ENCODE measurements at regions not wholly inside any gene's neighbourhood (a gene's known extent, or its start where the extent isn't known, plus 50 kb on each side); places are given as distances from the start of the nearest gene placed in this dataset.

DNA sequence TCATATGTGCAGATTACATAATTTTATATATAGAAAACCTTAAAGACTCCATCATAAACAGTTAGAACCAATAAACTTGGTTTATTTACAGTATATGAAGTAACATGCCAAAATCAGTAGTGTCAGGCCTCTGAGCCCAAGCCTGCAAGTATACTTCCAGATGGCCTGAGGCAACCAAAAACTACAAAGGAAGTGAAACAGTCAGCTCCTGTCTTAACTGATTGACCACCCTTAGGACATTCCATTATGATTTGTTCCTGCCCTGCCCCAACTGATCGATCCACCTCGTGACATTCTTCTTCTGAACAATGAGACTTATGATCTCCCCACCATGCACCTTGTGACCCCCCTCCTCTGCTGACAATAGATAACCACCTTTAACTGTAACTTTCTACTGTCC, 630.3 kb downstream of the AMY1C start:
- no peak overlapping the region for H3K4me3 ChIP-seq
- TF ChIP-seq, protein P1, sequence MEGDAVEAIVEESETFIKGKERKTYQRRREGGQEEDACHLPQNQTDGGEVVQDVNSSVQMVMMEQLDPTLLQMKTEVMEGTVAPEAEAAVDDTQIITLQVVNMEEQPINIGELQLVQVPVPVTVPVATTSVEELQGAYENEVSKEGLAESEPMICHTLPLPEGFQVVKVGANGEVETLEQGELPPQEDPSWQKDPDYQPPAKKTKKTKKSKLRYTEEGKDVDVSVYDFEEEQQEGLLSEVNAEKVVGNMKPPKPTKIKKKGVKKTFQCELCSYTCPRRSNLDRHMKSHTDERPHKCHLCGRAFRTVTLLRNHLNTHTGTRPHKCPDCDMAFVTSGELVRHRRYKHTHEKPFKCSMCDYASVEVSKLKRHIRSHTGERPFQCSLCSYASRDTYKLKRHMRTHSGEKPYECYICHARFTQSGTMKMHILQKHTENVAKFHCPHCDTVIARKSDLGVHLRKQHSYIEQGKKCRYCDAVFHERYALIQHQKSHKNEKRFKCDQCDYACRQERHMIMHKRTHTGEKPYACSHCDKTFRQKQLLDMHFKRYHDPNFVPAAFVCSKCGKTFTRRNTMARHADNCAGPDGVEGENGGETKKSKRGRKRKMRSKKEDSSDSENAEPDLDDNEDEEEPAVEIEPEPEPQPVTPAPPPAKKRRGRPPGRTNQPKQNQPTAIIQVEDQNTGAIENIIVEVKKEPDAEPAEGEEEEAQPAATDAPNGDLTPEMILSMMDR (IDR thresholded peaks at IDR 0.05), result no peak
- H3K27ac ChIP-seq, result no peak overlapping the region
- DNase-seq (ENCODE audit: low spot score), result no peak

DNA sequence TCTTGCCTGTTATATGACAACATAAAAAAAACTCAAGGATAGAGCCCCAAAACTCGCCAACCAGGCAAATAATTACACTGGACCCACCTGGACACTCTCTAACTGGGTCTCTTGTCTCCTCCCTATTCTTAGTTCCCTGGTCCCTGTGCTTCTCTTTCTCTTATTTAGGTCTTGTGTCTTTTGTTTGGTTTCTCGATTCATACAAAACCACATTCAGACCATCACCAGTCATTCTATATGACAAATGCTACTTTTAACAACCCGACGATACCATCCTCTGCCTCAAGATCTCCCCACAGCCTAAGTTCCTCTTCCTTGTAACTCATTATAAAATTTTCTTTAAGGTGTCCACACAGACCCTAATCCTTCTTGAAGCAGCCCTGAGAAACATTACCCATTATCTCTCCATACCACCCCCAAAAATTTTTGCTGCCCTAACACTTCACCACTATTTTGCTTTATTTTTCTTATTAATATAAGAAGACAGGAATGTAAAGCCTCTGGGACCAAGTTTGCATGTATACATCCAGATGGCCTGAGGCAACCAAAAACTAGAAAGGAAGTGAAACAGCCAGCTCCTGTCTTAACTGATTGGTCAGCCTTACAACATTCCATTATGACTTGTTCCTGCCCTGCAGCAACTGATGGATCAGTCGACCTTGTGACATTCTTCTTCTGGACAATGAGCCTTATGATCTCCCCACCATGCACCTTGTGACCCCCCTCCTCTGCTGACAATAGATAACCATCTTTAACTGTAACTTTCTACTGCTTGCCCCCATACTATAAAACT, 638.2 kb downstream of the AMY1C start:
- no peak overlapping the region for H3K4me3 ChIP-seq
- TF ChIP-seq, protein P1 (IDR thresholded peaks at IDR 0.05), result no peak
- H3K27ac ChIP-seq, result no peak overlapping the region
- no peak for DNase-seq (ENCODE audit: low spot score)

DNA sequence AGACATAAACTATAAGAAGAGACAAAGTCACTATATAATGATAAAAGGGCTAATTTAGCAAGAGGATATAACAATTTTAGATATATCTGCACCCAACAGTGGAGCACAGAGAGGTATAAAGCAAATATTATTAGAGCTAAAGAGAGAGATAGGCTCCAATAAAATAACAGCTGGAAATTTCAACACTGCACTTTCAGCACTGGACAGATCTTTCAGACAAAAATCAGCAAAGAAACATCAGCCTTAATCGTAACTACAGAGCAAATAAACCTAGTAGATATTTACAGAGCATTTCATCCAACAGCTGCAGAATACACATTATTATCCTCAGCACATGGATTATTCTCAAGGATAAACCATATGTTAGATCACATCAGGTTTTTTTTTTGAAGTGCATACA, 642.9 kb downstream of the AMY1C start:
- no peak overlapping the region for H3K27ac ChIP-seq
- TF ChIP-seq, protein P1 (IDR thresholded peaks at IDR 0.05), result no peak
- no peak overlapping the region for H3K4me3 ChIP-seq
- no peak for DNase-seq (ENCODE audit: low spot score)

DNA sequence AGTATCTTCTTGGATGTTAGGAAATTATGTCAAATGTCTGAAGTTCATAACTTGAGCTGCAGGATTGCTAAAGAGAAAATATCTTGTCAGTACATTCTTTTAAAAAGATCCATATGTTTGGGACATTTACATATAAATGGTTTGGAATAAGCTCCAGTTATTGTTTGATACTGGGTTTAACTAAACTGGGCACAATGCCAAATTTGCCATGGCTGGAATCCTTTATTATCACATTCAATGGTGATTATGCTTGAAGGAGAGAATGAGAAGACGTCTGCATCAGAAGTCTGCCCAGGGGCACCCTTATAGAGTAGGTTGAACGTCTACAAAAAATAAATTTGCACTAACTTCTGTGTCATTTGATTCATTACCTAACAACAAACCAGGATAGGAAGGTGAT, 652.5 kb downstream of the AMY1C start:
- H3K27ac ChIP-seq, result no peak overlapping the region
- H3K4me3 ChIP-seq, result no peak overlapping the region
- TF ChIP-seq, protein P1 (IDR thresholded peaks at IDR 0.05), result no peak
- DNase-seq (ENCODE audit: low spot score), result no peak

DNA sequence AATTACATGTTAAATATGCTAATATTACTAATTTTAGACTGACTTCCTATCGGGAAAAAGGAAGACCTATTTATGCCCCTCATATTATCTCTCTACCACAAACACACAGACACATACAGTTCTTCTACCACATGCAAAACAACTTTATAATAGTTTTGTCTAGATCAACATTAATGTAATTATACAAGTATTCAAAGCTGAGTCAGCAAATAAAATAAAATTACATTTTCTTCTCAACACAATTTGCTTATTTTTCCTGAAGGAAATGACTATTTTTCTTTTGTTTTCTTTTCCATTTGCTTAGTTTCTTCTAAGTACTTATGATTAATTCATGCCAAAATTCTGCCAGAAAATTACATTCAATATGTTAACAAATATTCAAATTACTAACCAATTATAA, 654.2 kb downstream of the AMY1C start:
- no peak overlapping the region for H3K4me3 ChIP-seq
- TF ChIP-seq, protein P1 (IDR thresholded peaks at IDR 0.05), result no peak
- H3K27ac ChIP-seq, result no peak overlapping the region
- DNase-seq (ENCODE audit: low spot score), result no peak

DNA sequence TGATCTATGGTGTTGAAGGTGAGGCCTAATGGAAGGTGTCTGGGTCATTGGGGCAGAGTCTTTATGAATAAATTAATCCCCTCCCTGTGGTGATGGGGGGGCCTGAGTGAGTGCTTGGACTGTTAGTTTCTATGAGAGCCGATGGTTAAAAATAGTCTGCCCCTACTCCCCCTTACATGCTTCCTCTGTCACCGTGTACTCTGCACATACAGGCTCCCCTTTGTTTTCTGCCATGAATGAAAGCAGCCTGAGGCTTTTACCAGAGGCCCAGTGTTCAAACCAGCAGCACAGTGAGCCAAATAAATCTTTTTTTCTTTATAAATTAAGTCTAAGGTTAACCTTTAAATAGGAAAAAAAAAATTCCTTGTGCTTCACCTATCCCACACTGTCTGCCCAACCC, 657.0 kb downstream of the AMY1C start:
- TF ChIP-seq, protein P1 (IDR thresholded peaks at IDR 0.05), result no peak
- H3K27ac ChIP-seq, result no peak overlapping the region
- H3K4me3 ChIP-seq, result no peak overlapping the region
- DNase-seq (ENCODE audit: low spot score), result no peak

DNA sequence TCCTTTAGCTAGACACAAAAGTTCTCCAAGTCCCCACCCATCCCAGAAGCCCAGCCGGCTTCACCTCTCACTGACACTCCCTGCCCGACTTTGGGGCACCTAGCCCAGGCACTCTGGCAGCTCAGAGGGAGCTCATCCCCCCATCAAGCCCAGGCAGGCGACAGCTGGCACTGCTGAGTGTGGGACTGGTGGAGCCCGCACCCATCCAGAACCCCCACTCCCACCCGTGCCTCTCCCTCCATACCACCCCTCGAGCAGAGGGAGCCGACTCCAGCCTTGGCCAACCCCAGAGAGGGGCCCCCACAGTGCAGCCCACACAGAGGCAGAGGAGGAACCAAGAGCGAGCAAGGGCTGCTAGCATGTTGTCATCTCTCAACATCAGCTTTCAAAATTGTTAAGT, 658.6 kb downstream of the AMY1C start:
- H3K27ac ChIP-seq, result no peak overlapping the region
- H3K4me3 ChIP-seq, result no peak overlapping the region
- DNase-seq (ENCODE audit: low spot score), result no peak
- TF ChIP-seq, protein P1 (IDR thresholded peaks at IDR 0.05), result no peak

All from coronary artery (tissue), 2 donors.